ENCODE measurements at regions not wholly inside any gene's neighbourhood (a gene's known extent, or its start where the extent isn't known, plus 50 kb on each side); places are given as distances from the start of the nearest gene placed in this dataset.

GRCh38 chr2:12083713-12084419 is 337.4 kb downstream of the LPIN1 start:
- no peak for DNase-seq (ENCODE audit: low read depth)

- DNase-seq (ENCODE audit: low read depth), result no peak
Observed at GRCh38 chr2:12087175-12087574, 340.7 kb downstream of the LPIN1 start.

- no peak for DNase-seq (ENCODE audit: low read depth)
Observed at GRCh38 chr2:12087671-12088380, 341.4 kb downstream of the LPIN1 start.

GRCh38 chr2:12089001-12089400 is 342.6 kb downstream of the LPIN1 start:
- no peak for DNase-seq (ENCODE audit: low read depth)

GRCh38 chr2:12089496-12089895 is 343.1 kb downstream of the LPIN1 start:
- DNase-seq (ENCODE audit: low read depth), result no peak

GRCh38 chr2:12090072-12090471 is 343.6 kb downstream of the LPIN1 start:
- DNase-seq (ENCODE audit: low read depth), result no peak

GRCh38 chr2:12090590-12090989 is 344.2 kb downstream of the LPIN1 start:
- no peak for DNase-seq (ENCODE audit: low read depth)

- DNase-seq (ENCODE audit: low read depth), result no peak
Observed at GRCh38 chr2:12091201-12091806, 344.9 kb downstream of the LPIN1 start.

GRCh38 chr2:12094134-12094533 is 347.7 kb downstream of the LPIN1 start:
- no peak for DNase-seq (ENCODE audit: low read depth)

- no peak for DNase-seq (ENCODE audit: low read depth)
Observed at GRCh38 chr2:12096051-12096787, 349.8 kb downstream of the LPIN1 start.

- DNase-seq (ENCODE audit: low read depth), result no peak
Observed at GRCh38 chr2:12096788-12097449, 350.5 kb downstream of the LPIN1 start.

GRCh38 chr2:12097859-12098258 is 351.4 kb downstream of the LPIN1 start:
- DNase-seq (ENCODE audit: low read depth), result no peak

- no peak for DNase-seq (ENCODE audit: low read depth)
Observed at GRCh38 chr2:12099374-12099773, 352.9 kb downstream of the LPIN1 start.

GRCh38 chr2:12102679-12103078 is 356.2 kb downstream of the LPIN1 start:
- no peak for DNase-seq (ENCODE audit: low read depth)

GRCh38 chr2:12105180-12105579 is 358.7 kb downstream of the LPIN1 start:
- no peak for DNase-seq (ENCODE audit: low read depth)

GRCh38 chr2:12106440-12107080 is 360.1 kb downstream of the LPIN1 start:
- no peak for DNase-seq (ENCODE audit: low read depth)

GRCh38 chr2:12107321-12107720 is 360.9 kb downstream of the LPIN1 start:
- no peak for DNase-seq (ENCODE audit: low read depth)

GRCh38 chr2:12107939-12108338 is 361.5 kb downstream of the LPIN1 start:
- DNase-seq (ENCODE audit: low read depth), result no peak

- no peak for DNase-seq (ENCODE audit: low read depth)
Observed at GRCh38 chr2:12109363-12110017, 363.1 kb downstream of the LPIN1 start.

GRCh38 chr2:12110074-12110473 is 363.6 kb downstream of the LPIN1 start:
- no peak for DNase-seq (ENCODE audit: low read depth)

GRCh38 chr2:12110481-12110880 is 364.0 kb downstream of the LPIN1 start:
- no peak for DNase-seq (ENCODE audit: low read depth)
